IPS-NIHi11 (cell line): ENCODE measurements at regions not wholly inside any gene's neighbourhood (a gene's known extent, or its start where the extent isn't known, plus 50 kb on each side); places are given as distances from the start of the nearest gene placed in this dataset.

Experiments
- DNase-seq: peaks from one replicate; pipeline ENCODE4 v3.0.0; 2012; ENCODE audit warnings: mixed read lengths, low spot score

- DNase-seq, result no peak
These were observed 351.9 kb downstream of the EPM2A start for GRCh38 chr6:145383428-145383827.

DNA sequence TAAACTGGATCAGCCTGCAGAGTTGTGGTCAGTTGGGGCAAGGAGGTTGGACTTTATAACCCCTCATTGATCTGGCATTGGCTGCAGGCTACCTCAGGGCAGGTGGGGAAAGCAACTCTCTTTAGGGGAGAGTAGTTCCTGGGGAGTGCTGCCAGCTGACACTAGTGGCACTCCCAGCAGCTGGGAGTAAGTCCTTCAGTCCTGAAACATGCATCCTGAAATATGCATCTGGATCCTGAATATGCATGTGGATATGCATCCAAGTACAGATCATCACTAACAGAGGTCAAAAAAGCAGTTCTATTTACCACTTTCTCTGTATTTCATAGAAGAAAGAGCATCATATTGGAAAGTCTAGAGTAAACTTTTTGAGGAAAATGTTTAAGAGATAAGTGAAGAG, 350.8 kb downstream of the EPM2A start:
- no peak for DNase-seq

DNA sequence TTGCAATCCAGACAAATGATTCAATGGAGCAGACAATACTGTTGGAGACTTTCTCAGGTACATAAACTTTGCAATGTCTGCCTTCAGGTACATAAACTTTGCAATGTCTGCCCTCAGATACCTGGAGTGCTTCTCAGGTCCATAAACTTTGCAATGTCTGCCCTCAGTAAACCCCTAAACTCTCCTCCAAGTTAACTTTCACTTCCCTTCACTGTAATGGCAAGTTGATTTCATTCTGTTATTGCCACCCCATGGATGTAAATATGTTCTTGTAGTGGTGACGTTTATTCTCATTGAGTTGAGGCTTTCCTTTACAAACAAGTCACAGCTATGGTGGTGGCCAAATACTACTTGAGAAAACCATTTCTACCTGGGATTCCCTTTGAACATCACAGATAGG, 338.8 kb downstream of the EPM2A start:
- no peak for DNase-seq

- DNase-seq, result no peak
These were observed 334.8 kb downstream of the EPM2A start for GRCh38 chr6:145400508-145400907.

DNA sequence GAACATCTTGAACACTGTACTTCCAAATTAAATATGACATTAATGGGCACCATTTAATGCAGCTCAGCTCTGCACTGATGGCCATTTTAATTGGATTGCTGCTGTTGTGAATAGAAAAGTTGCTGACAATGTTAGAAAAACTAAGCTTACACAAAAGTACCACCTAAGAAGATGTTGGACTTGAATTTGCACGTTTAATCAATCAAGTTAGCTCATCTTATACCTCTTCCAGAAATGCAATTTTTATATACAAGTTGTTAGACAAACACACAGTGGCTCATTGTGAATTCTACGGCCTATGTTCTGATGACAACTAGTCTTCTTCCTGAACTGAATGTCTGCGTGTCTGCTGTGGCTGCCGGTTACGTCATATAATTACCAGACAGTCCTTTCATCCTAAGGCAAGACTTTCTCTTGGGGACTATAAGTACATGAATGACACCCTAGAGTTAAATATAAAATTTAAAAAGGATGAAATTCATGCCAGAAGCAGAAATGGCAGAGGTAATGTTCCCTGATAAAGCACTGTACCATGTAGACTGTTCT, 330.2 kb downstream of the EPM2A start:
- DNase-seq, result no peak

- DNase-seq, result no peak
These were observed 328.5 kb downstream of the EPM2A start for GRCh38 chr6:145406783-145407182.

GRCh38 chr6:145415616-145416015, 319.7 kb downstream of the EPM2A start:
- no peak for DNase-seq

GRCh38 chr6:145420599-145420998, 314.7 kb downstream of the EPM2A start:
- DNase-seq, result no peak

- DNase-seq, result no peak
These were observed 311.4 kb downstream of the EPM2A start for GRCh38 chr6:145423936-145424335.

- no peak for DNase-seq
These were observed 308.1 kb downstream of the EPM2A start for GRCh38 chr6:145427232-145427631.

- DNase-seq, result no peak
These were observed 306.6 kb downstream of the EPM2A start for GRCh38 chr6:145428706-145429105.

DNA sequence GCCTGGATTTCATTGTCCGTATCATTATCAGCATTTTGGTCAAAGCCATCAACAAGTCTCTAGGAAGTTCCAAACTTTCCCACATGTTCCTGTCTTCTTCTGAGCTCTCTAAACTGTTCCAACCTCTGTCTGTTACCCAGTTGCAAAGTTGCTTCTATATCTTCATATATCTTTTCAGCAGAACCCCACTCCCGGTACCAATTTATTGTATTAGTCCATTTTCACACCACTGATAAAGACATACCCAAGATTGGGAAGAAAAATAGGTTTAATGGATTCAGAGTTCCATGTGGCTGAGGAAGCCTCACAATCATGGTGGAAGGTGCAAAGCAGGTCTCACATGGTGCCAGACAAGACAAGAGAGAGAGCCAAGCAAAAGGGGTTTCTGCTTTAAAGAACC, 293.2 kb downstream of the EPM2A start:
- DNase-seq, result no peak

DNA sequence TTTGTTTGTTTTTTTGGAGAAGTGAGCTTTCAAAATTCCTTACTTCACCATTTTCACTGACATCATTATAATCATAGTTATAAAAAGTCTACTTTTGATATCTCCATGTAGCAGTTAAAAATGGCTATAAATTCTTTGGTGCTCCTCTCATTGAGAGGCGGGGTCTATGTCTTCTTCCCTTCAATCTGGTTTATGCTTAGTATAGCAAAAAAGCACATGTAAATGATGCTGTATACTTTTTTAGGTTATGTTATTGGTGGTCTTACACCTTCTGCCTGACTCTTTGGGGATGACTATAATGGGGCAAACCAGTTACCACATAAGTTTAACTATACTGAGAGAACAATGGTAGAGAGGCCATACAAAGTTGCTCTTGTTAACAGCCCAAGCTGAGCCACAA, 289.6 kb downstream of the EPM2A start:
- no peak for DNase-seq

- no peak for DNase-seq
These were observed 284.3 kb downstream of the EPM2A start for GRCh38 chr6:145451029-145451428.

- no peak for DNase-seq
These were observed 281.9 kb downstream of the EPM2A start for GRCh38 chr6:145453376-145453775.

DNA sequence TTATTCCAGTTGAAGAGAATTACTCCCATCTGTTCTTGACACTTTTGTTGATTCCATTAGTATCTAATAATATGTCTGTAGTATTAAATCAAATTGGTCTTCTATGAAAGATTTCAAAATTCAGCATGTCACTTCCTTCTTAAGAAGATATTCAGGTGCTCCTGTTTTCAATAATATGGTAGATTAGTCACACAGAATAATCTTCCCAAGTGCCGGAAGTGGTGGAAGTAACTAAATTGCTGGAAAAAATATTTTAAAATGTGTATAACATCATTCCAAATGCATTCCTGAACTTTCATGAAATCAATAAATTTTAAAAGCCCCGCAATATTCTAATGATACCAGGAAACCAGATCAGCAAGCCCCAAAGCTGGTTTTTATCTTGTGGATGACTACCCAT, 281.3 kb downstream of the EPM2A start:
- no peak for DNase-seq

DNA sequence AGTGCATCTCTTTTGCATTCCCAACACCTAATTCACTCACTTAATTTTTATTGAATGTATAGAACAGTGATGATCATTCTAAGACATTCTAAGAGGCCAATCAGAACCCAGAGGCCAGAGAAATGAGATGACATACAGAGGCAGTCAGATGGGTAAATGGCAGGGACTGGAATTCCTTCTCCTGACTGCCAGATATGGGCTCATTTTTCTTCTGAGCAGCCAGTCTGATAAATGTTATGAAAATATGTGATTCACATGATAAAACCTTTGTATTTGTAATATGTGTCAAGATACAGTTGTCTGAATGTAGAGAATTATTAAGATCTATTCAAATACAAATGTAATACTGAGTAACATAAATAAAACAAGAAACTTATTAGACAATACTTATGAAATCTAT, 277.8 kb downstream of the EPM2A start:
- no peak for DNase-seq

DNA sequence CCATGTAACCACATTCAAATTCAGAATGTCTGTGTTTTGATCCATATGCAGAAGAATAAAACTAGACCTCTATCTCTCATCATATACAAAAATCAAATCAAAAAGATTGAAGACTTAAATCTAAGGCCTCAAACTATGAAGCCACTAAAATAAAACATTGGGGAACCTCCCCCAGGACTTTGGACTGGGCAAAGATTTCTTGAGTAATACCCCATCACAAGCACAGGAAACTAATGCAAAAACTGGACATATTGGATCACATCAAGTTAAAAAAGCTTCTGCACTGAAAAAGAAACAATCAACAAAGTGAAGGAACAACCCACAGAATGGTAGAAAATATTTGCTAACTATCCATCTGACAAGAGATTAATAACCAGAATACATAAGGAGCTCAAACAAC, 266.8 kb downstream of the EPM2A start:
- no peak for DNase-seq

DNA sequence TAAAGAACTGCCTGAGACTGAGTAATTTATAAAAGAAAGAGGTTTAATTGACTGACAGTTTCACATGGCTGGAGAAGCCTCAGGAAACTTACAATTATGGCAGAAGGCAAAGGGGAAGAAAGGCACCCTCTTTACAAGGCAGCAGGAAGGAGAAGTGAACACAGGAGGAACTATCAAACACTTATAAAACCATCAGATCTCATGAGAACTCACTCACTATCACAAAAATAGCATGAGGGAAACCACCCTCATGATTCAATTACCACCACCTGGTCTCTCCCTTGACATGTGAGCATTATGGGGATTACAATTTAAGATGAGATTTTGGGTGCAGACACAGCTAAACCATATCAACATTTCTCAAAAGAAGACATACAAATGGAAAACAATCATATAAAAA, 266.3 kb downstream of the EPM2A start:
- no peak for DNase-seq

DNA sequence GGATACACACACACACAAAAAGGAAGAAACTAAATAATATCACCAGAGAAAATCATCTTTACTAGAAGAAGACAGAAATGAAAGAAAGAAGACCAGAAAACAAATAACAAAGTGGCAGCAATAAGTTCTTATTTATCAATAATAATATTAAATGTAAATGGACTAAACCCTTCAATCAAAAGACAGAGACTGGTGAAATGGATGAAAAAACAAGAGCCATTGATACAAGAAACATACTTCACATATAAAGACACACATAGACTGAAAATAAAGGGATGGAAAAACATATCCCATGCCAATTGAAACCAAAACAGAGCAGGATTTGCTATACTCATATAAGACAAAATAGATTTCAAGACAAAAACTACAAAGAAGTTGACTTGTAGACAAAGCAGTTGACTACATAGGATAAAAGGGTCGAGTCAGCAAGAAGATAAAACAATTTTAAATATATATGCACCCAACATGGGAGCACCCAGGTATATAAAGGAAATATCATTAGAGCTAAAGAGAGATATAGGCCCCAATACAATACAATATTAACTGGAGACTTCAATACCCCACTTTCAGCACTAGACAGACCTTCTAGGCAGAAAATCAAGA, 259.4 kb downstream of the EPM2A start:
- DNase-seq, result no peak

DNA sequence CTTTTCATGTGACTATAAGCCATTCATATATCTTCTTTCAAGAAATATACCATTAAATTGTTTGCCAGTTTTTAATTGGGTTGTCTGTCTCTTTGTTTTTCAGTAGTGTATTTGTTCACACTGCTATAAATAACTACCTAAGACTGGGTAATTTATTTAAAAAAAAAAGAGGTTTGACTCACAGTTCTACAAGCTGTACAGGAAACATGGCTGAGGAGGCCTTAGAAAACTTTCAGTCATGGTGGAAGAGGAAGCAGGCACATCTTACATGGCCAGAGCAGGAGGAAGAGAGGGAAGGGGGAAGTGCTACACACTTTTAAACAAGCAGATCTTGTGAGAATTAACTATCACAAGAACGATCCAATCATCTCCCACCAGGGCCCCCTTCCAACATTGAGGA, 255.3 kb downstream of the EPM2A start:
- no peak for DNase-seq

- no peak for DNase-seq
These were observed 251.9 kb downstream of the EPM2A start for GRCh38 chr6:145483191-145483996.

DNA sequence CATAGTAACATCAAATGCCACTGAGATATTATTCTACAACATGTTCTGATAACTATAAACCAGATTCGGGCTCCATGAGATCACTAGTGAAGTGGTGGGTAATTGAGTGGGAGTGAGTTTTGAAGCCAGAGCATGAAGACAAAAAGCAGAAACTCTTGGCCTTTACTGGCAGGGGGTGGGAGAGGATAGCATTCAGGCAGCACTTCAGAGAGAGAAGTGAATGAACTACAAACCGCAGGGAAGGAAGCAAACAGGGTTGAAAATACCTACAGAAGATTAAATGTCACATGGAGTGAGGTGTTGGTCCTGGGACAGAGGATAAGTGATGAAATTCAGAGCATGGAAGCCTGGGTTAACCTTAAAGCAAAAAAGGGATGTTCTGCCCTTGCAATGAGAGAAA, 250.0 kb downstream of the EPM2A start:
- DNase-seq, result no peak

DNA sequence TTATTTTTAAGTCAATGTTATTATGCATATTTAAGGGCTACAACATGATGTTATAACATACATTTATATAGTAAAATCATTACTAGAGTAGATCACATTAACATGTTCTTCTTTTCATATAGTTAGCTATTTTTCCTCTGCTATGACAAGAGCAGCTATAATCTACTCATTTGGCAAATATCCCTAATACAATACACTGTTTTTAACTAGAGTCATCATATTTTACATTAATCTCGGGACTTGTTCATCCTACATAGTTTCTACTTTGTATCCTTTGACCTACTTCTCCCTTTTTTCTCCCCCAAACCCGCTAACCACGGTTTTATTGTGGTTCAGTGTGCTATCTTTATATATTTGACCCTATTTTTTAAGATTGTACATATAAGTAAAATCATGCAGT, 249.0 kb downstream of the EPM2A start:
- no peak for DNase-seq
